TTC549 (cell line): ENCODE measurements at regions not wholly inside any gene's neighbourhood (a gene's known extent, or its start where the extent isn't known, plus 50 kb on each side); places are given as distances from the start of the nearest gene placed in this dataset.
"Not testable (repeated sequence)": the region's sequence is repeated elsewhere in the genome, so short reads cannot be mapped to it uniquely, and the experiment has no call there.

Experiments
- FAIRE-seq: peaks from 2 replicates; lab custom pipeline; 2012; peaks lifted over from hg19 to GRCh38; lab: Jason Lieb, UNC

GRCh38 chr18:15315301-15315700, 567.3 kb downstream of the ANKRD30B start:
- FAIRE-seq = not testable (repeated sequence)

DNA sequence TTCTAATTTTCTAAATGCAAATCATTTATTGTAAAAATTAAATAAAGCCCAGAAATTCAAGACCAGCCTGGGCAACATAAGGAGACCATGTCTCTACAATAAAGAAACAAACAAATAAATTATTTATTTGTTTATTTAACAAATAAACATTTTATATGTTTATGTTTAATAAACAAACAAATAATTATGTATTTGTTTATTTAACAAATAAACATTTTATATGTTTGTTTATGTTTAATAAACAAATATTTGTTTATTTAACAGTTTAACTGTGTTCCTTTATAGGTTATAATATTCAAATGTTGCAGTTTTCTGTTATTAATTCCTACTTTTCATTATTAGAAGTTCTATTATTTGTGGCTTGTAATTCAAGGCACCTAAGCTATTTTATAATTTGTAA, 570.7 kb downstream of the ANKRD30B start:
- FAIRE-seq = peak; percentile 88

DNA sequence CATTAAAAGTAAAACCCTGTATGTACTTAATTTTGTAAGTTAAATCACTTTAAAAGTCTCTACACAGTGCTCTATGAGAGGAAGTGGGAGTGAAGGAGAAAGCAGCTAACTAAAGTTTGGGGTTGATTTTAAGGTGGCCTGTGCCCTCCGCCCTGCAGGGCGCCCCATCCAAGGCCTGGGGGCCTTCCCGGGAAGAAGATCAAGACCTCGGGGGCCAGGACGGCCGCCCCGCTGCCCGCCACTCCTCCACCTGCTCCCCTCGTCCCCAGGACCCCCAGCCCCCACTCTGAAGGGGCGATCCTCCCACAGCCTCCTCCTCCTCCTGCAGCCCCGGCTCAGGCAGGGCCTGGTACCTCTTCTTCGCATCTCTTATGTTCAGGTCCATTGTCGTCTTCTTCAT, 581.7 kb downstream of the ANKRD30B start:
- FAIRE-seq = not testable (repeated sequence)

DNA sequence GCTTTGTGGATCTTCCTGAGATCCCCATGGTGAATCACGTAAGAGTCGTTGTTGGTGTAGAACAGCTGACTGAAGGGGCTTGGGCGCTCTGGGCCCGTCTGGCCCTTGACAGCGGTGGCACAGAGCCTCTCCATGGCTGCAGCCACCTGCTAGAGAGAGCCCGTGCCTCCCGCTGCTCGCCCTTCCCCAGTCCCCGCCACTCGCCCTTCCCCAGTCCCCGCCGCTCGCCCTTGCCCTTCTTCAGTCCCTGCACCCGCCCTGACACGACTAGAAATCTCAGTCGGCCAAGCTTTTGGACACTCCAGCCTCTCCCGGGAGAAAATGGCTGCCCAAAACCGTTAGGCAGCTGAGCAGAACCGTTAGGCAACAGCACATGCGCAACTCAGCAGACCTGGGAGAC, 582.2 kb downstream of the ANKRD30B start:
- FAIRE-seq = not testable (repeated sequence)

DNA sequence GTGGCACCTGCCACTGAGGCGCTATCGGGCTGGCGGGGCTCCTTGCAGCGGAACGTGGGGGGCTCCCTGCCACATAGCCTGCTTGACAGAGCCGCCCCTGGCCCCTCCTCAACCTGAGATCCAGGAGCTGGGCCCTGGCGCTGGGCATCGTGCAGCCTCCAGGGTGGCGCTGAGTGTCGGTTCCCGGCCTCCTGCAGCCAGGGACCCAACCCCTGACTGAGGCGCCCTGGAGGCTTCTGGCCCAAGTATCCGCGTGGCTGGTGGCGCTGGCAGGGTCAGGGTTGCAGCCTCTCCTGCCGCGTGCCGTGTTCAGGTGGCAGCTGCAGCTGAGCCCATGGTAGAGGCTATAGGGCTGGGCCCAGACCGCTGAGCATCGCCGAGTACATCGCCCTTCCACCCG, 582.6 kb downstream of the ANKRD30B start:
- not testable (repeated sequence) for FAIRE-seq

DNA sequence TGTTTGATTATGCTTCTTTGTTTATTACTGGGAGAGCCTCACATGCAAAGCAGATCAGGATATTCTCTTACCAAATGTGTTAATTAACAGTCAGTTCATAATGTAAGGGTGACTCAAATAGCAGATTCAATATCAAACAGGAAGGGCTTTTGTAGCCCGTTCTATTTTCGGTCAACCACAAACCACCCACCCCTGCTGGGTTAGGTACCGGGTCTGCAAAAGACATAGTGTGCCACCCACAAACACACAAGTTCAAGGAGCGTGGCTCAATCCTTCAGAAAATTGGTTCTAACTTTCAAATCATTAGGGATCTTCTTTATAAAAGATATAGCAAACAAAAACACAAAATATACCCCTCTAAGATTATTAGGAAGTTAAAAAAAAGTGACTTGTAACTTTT, 627.7 kb downstream of the ANKRD30B start:
- not testable (repeated sequence) for FAIRE-seq

- FAIRE-seq = not testable (repeated sequence)
Measured at GRCh38 chr18:15407874-15408273, 659.9 kb downstream of the ANKRD30B start.
